Spleen (tissue), 7 donors: ENCODE measurements at regions not wholly inside any gene's neighbourhood (a gene's known extent, or its start where the extent isn't known, plus 50 kb on each side); places are given as distances from the start of the nearest gene placed in this dataset.

Experiments
- CTCF ChIP-seq, 11 experiments: fragments of 200-600 bp in 7 of 11; fragments of 450-650 bp in 4 of 11; sonication (generic) in 4 of 11; IDR thresholded peaks in 8 of 11; conservative IDR thresholded peaks in 3 of 11; 1 replicate in 7 of 11; 2 replicates in 4 of 11; pipeline versions ENCODE4 v1.4.0 to v1.8.0; 2016 to 2021; ENCODE audit warnings: antibody characterized with exemption in 11 of 11, inconsistent platforms in 4 of 11, mild to moderate bottlenecking in 1 of 11
- POLR2A ChIP-seq, 3 donors: fragments of 450-650 bp; IDR thresholded peaks; one replicate each; pipeline ENCODE4 v1.5.1; 2017; ENCODE audit warnings: antibody characterized with exemption in 3 of 3, mild to moderate bottlenecking in 1 of 3
- POLR2AphosphoS5 ChIP-seq, 3 donors: sonication (generic); formaldehyde crosslinking; IDR thresholded peaks; one replicate each; pipeline ENCODE4 v1.5.1; 2017; ENCODE audit warnings: antibody characterized with exemption in 3 of 3
- donor health status: DM: no; HTN: no; CAD: no; lungs with moderate emphysema.
- donor health status: DM: no; HTN: no; CAD: no.
- donor health status: DM: no; HTN: no; CAD: no.

GRCh38 chr14:98474900-98475299 is 797.1 kb downstream of the BCL11B start:
- no peak for TF ChIP-seq CTCF (IDR thresholded peaks at IDR 0.05 in 8 of 11, conservative IDR thresholded peaks at IDR 0.05 in 3 of 11)
- TF ChIP-seq POLR2A (IDR thresholded peaks at IDR 0.05) = no peak
- no peak for TF ChIP-seq POLR2AphosphoS5 (IDR thresholded peaks at IDR 0.05)
